Liver (tissue), 7 donors: ENCODE measurements at regions not wholly inside any gene's neighbourhood (a gene's known extent, or its start where the extent isn't known, plus 50 kb on each side); places are given as distances from the start of the nearest gene placed in this dataset.
A peak's percentile ranks its signal among the peaks of the same experiment; 100 is the strongest.
"Not testable (repeated sequence)": the region's sequence is repeated elsewhere in the genome, so short reads cannot be mapped to it uniquely, and the experiment has no call there.

ENCODE experiments used
- DNase-seq: peaks from one replicate; pipeline ENCODE4 v3.0.0-alpha.2; 2017; ENCODE audit warnings: low spot score
- H3K27ac ChIP-seq, 2 donors: one replicate each; pipeline ENCODE4 v1.7.0; 2013; ENCODE audit warnings: inconsistent platforms in 2 of 2, low read length in 2 of 2, control low read depth in 1 of 2, low read depth in 1 of 2, mild to moderate bottlenecking in 1 of 2
- H3K27me3 ChIP-seq, 4 donors: one replicate each; pipeline versions ENCODE4 v1.6.1 to v1.7.0; 2013; ENCODE audit warnings: low read length in 3 of 4, inconsistent platforms in 1 of 4, mild to moderate bottlenecking in 1 of 4, moderate library complexity in 1 of 4; ENCODE audit not compliant: control insufficient read depth in 4 of 4, insufficient read depth in 4 of 4
- H3K36me3 ChIP-seq, 4 donors: one replicate each; pipeline versions ENCODE4 v1.6.1 to v1.7.0; 2013; ENCODE audit warnings: low read length in 3 of 4, mild to moderate bottlenecking in 3 of 4, low read depth in 1 of 4, moderate library complexity in 1 of 4; ENCODE audit not compliant: control insufficient read depth in 4 of 4, insufficient read depth in 3 of 4
- H3K4me1 ChIP-seq, 4 donors: one replicate each; pipeline versions ENCODE4 v1.6.1 to v1.7.0; 2013; ENCODE audit warnings: low read length in 3 of 4, mild to moderate bottlenecking in 3 of 4, moderate library complexity in 1 of 4; ENCODE audit not compliant: control insufficient read depth in 4 of 4, insufficient read depth in 4 of 4
- H3K4me3 ChIP-seq, 3 donors: one replicate each; pipeline versions ENCODE4 v1.6.1 to v1.7.0; 2013; ENCODE audit warnings: low read length in 3 of 3, control low read depth in 1 of 3, low read depth in 1 of 3, mild to moderate bottlenecking in 1 of 3
- H3K9ac ChIP-seq, 2 donors: one replicate each; pipeline ENCODE4 v1.7.0; 2013; ENCODE audit warnings: low read length in 2 of 2, mild to moderate bottlenecking in 2 of 2, moderate library complexity in 2 of 2, control low read depth in 1 of 2, low read depth in 1 of 2
- H3K9me3 ChIP-seq, 4 donors: one replicate each; pipeline versions ENCODE4 v1.6.1 to v1.7.0; 2013; ENCODE audit warnings: low read length in 3 of 4; ENCODE audit not compliant: control insufficient read depth in 4 of 4
- HNF4A ChIP-seq, 2 donors: conservative IDR thresholded peaks; 2 replicates each; pipeline ENCODE4 v1.6.1; 2016; ENCODE audit warnings: antibody characterized with exemption in 2 of 2, mild to moderate bottlenecking in 2 of 2
- JUND ChIP-seq, 2 donors: IDR thresholded peaks; 2 replicates each; pipeline ENCODE4 v1.6.1; 2016; ENCODE audit warnings: antibody characterized with exemption in 2 of 2
- RXRA ChIP-seq, 2 donors: IDR thresholded peaks; 2 replicates each; pipeline ENCODE4 v1.6.1; 2017 to 2018; ENCODE audit warnings: antibody characterized with exemption in 2 of 2, mild to moderate bottlenecking in 1 of 2
- ZBTB33 ChIP-seq: IDR thresholded peaks from 2 replicates; pipeline ENCODE4 v1.6.1; 2016; ENCODE audit warnings: antibody characterized with exemption
- WGBS: extraction: QIAGEN DNeasy Blood & Tissue Kit; methylation state at CpG from one replicate; pipeline ENCODE4 v1.1.7; 2013; 5-methylcytosine and 5-hydroxymethylcytosine counted together
- donor health status: healthy.
- donor health status: healthy.
- donor health status: healthy.
- donor health status: healthy.

GRCh38 chrY:9623196-9623595, 95.5 kb downstream of the TSPY10 start (continued):
- no peak for TF ChIP-seq ZBTB33

- not testable (repeated sequence) for H3K4me3 ChIP-seq, H3K9ac ChIP-seq, H3K27me3 ChIP-seq, DNase-seq, H3K9me3 ChIP-seq, H3K36me3 ChIP-seq, H3K27ac ChIP-seq, H3K4me1 ChIP-seq
- 24% methylated on average over 9 of the region's 28 CpGs for WGBS
Observed at GRCh38 chrY:9640595-9641132, 113.0 kb downstream of the TSPY10 start.

- H3K9ac ChIP-seq, H3K27me3 ChIP-seq, H3K36me3 ChIP-seq, H3K27ac ChIP-seq, H3K4me1 ChIP-seq, H3K9me3 ChIP-seq, H3K4me3 ChIP-seq, DNase-seq: not testable (repeated sequence)
- TF ChIP-seq RXRA (IDR thresholded peaks at IDR 0.05) (peak in 1 of 2 donors; percentile 29), HNF4A (conservative IDR thresholded peaks at IDR 0.05) (peak in 1 of 2 donors; percentile 68), JUND (IDR thresholded peaks at IDR 0.05) (peak in 1 of 2 donors; percentile 11)
Observed at GRCh38 chrY:9666204-9666603, 138.5 kb downstream of the TSPY10 start.

GRCh38 chrY:9692481-9692880, 164.8 kb downstream of the TSPY10 start:
- no CpG with 5 or more reads among the region's 2 CpGs for WGBS
- not testable (repeated sequence) for H3K36me3 ChIP-seq

GRCh38 chrY:9716932-9717331, 189.3 kb downstream of the TSPY10 start:
- not testable (repeated sequence) for H3K27me3 ChIP-seq, DNase-seq, H3K9me3 ChIP-seq, H3K36me3 ChIP-seq, H3K27ac ChIP-seq, H3K4me3 ChIP-seq, H3K9ac ChIP-seq, H3K4me1 ChIP-seq
- no CpG with 5 or more reads among the region's 3 CpGs for WGBS

More at GRCh38 chrY:9692481-9692880, 164.8 kb downstream of the TSPY10 start:
- H3K27ac ChIP-seq, H3K27me3 ChIP-seq, DNase-seq, H3K9ac ChIP-seq, H3K9me3 ChIP-seq, H3K4me1 ChIP-seq, H3K4me3 ChIP-seq: not testable (repeated sequence)

- H3K4me1 ChIP-seq, H3K4me3 ChIP-seq, DNase-seq, H3K9me3 ChIP-seq, H3K27me3 ChIP-seq, H3K27ac ChIP-seq, H3K9ac ChIP-seq, H3K36me3 ChIP-seq: not testable (repeated sequence)
- no CpG with 5 or more reads among the region's 1 CpG for WGBS
Observed at GRCh38 chrY:9718803-9719202, 191.1 kb downstream of the TSPY10 start.

GRCh38 chrY:9719616-9720015, 191.9 kb downstream of the TSPY10 start:
- not testable (repeated sequence) for DNase-seq, H3K9ac ChIP-seq, H3K27me3 ChIP-seq, H3K4me3 ChIP-seq, H3K9me3 ChIP-seq, H3K36me3 ChIP-seq, H3K4me1 ChIP-seq, H3K27ac ChIP-seq
- no CpG with 5 or more reads among the region's 3 CpGs for WGBS

GRCh38 chrY:9737626-9738025, 209.9 kb downstream of the TSPY10 start:
- not testable (repeated sequence) for H3K9me3 ChIP-seq, H3K36me3 ChIP-seq, DNase-seq, H3K27ac ChIP-seq, H3K4me1 ChIP-seq, H3K27me3 ChIP-seq, H3K4me3 ChIP-seq, H3K9ac ChIP-seq
- WGBS, result no CpG with 5 or more reads among the region's 4 CpGs
